PC-9 (cell line): ENCODE measurements at regions not wholly inside any gene's neighbourhood (a gene's known extent, or its start where the extent isn't known, plus 50 kb on each side); places are given as distances from the start of the nearest gene placed in this dataset.

Experiments
- BruUV-seq: library from RNA; stranded (reverse); fragments of 400-500 nt; replicated peaks from 2 replicates; lab custom pipeline; 2021; lab: Mats Ljungman, UMichigan
- CTCF ChIA-PET: fragments of 300-600 bp; sonication (Branson Sonifier 250); formaldehyde crosslinking; loops from one replicate; lab custom pipeline; 2022; ENCODE audit warnings: antibody characterized with exemption; lab: Charles Lee
- POLR2A ChIA-PET: fragments of 300-600 bp; sonication (Branson Sonifier 250); formaldehyde crosslinking; loops from one replicate; lab custom pipeline; 2022; ENCODE audit warnings: antibody characterized with exemption; ENCODE audit not compliant: unreplicated experiment; lab: Charles Lee
- DNase-seq, 2 experiments: peaks; one replicate each; pipeline versions ENCODE4 v3.0.0 to v3.0.0-alpha.2; 2015 to 2022; ENCODE audit warnings: mixed read lengths in 1 of 2
- H2AFZ ChIP-seq: fragments of 200-600 bp; sonication (generic); 2 replicates; pipeline ENCODE4 v1.8.1; 2017; ENCODE audit warnings: antibody characterized with exemption
- H3F3A ChIP-seq: fragments of 200-600 bp; sonication (generic); 2 replicates; pipeline ENCODE4 v1.8.1; 2017; ENCODE audit warnings: antibody characterized with exemption, mild to moderate bottlenecking, low read depth; ENCODE audit not compliant: insufficient read depth
- H3K27ac ChIP-seq: fragments of 200-600 bp; sonication (generic); 2 replicates; pipeline ENCODE4 v1.6.1; 2016; ENCODE audit warnings: mixed run types
- H3K27me3 ChIP-seq: fragments of 200-600 bp; sonication (generic); 2 replicates; pipeline ENCODE4 v1.6.1; 2016; ENCODE audit warnings: low read depth, mixed run types; ENCODE audit not compliant: insufficient read depth
- H3K36me3 ChIP-seq: fragments of 200-600 bp; sonication (generic); 2 replicates; pipeline ENCODE4 v1.6.1; 2016; ENCODE audit warnings: low read depth, mixed run types
- H3K4me1 ChIP-seq: fragments of 200-600 bp; sonication (generic); replicated peaks from 2 replicates; pipeline ENCODE4 v1.6.1; 2016; ENCODE audit warnings: mixed run types; ENCODE audit not compliant: insufficient read depth
- H3K4me2 ChIP-seq: fragments of 200-600 bp; sonication (generic); 2 replicates; pipeline ENCODE4 v1.6.1; 2017; ENCODE audit warnings: mixed run types
- H3K4me3 ChIP-seq: fragments of 200-600 bp; sonication (generic); 2 replicates; pipeline ENCODE4 v1.6.1; 2016; ENCODE audit warnings: mixed run types
- H3K79me2 ChIP-seq: fragments of 200-600 bp; sonication (generic); 2 replicates; pipeline ENCODE4 v1.6.1; 2017; ENCODE audit warnings: low read depth, mixed run types
- H3K9me2 ChIP-seq: fragments of 200-600 bp; sonication (generic); 2 replicates; pipeline ENCODE4 v1.8.1; 2017; ENCODE audit warnings: mild to moderate bottlenecking; ENCODE audit not compliant: insufficient read depth
- H3K9me3 ChIP-seq: fragments of 200-600 bp; sonication (generic); 2 replicates; pipeline ENCODE4 v1.8.1; 2016; ENCODE audit warnings: low read depth; ENCODE audit not compliant: insufficient read depth
- H4K20me1 ChIP-seq: fragments of 200-600 bp; sonication (generic); 2 replicates; pipeline ENCODE4 v1.8.1; 2017; ENCODE audit not compliant: insufficient read depth
- CTCF ChIP-seq: fragments of 200-600 bp; sonication (generic); conservative IDR thresholded peaks from 2 replicates; pipeline ENCODE4 v1.6.1; 2017; ENCODE audit warnings: mixed run types, antibody characterized with exemption, mild to moderate bottlenecking, moderate library complexity
- EZH2 ChIP-seq: fragments of 200-600 bp; sonication (generic); IDR thresholded peaks from 2 replicates; pipeline ENCODE4 v1.8.0; 2017; ENCODE audit warnings: antibody characterized with exemption, low read depth
- intact Hi-C: fragments of 100-400 bp; cut with micrococcal nuclease; formaldehyde crosslinking; loops from one replicate; pipeline ENCODE4 v1.10.0; 2022; ENCODE audit not compliant: unreplicated experiment

GRCh38 chr1:229843627-229844238 lies 217.7 kb downstream of the URB2 start:
- Histone ChIP-seq H2AFZ (no peak overlapping the region), H3K4me3 (no peak overlapping the region), H3K27me3 (peaks cover 4% of the 10 kb centered on the region; the same call in 1 of the 2 replicates), H3K4me1 (no peaks in the 10 kb centered on the region), H3K9me3 (no peaks in the 10 kb centered on the region), H4K20me1 (no peaks in the 10 kb centered on the region), H3K79me2 (no peaks in the 10 kb centered on the region), H3K36me3 (no peaks in the 10 kb centered on the region), H3K4me2 (no peak overlapping the region), H3K9me2 (no peaks in the 10 kb centered on the region), H3F3A (no peaks in the 10 kb centered on the region), H3K27ac (no peak overlapping the region)
- ChIA-PET POLR2A (no interaction called here), CTCF (no interaction called here)
- BruUV-seq = no TSS peak
- intact Hi-C loops = no loop called here
- no peak for TF ChIP-seq EZH2
- no peak; the same call in 1 of the 2 replicates for TF ChIP-seq CTCF
- no peak for DNase-seq

- Histone ChIP-seq H3K79me2 (no peaks in the 10 kb centered on the region), H3K4me3 (no peak overlapping the region), H2AFZ (no peak overlapping the region), H3K4me2 (no peak overlapping the region), H3F3A (no peaks in the 10 kb centered on the region), H3K4me1 (no peaks in the 10 kb centered on the region), H4K20me1 (no peaks in the 10 kb centered on the region), H3K36me3 (no peaks in the 10 kb centered on the region), H3K9me3 (no peaks in the 10 kb centered on the region), H3K9me2 (no peaks in the 10 kb centered on the region), H3K27me3 (no peaks in the 10 kb centered on the region; the same call in 1 of the 2 replicates), H3K27ac (no peak overlapping the region)
- no TSS peak for BruUV-seq
- no peak for TF ChIP-seq EZH2
- TF ChIP-seq CTCF = no peak
- ChIA-PET CTCF (no interaction called here), POLR2A (no interaction called here)
- intact Hi-C loops = no loop called here
- no peak for DNase-seq
Measured at GRCh38 chr1:229844675-229845074, 218.6 kb downstream of the URB2 start.

GRCh38 chr1:229845410-229846138 lies 219.5 kb downstream of the URB2 start:
- Histone ChIP-seq H3F3A (no peaks in the 10 kb centered on the region), H3K4me1 (no peaks in the 10 kb centered on the region), H3K27ac (no peak overlapping the region), H2AFZ (no peak overlapping the region), H4K20me1 (no peaks in the 10 kb centered on the region), H3K9me2 (no peaks in the 10 kb centered on the region), H3K4me3 (no peak overlapping the region), H3K9me3 (no peaks in the 10 kb centered on the region), H3K27me3 (no peaks in the 10 kb centered on the region), H3K4me2 (no peak overlapping the region), H3K36me3 (no peaks in the 10 kb centered on the region), H3K79me2 (no peaks in the 10 kb centered on the region)
- ChIA-PET CTCF (no interaction called here), POLR2A (no interaction called here)
- BruUV-seq = no TSS peak
- no peak for DNase-seq
- intact Hi-C loops = no loop called here
- TF ChIP-seq EZH2 (no peak), CTCF (no peak)
